ENCODE measurements at regions not wholly inside any gene's neighbourhood (a gene's known extent, or its start where the extent isn't known, plus 50 kb on each side); places are given as distances from the start of the nearest gene placed in this dataset.

- no peaks in the 10 kb centered on the region for H3K27me3 ChIP-seq
- H3K36me3 ChIP-seq = no peaks in the 10 kb centered on the region
- 65% methylated on average over 6 of the region's 6 CpGs for WGBS
- no peak for DNase-seq (ENCODE audit: low spot score in 2 of 2)
- no peak overlapping the region for H3K27ac ChIP-seq
- H3K4me1 ChIP-seq = no peaks in the 10 kb centered on the region
- H3K4me3 ChIP-seq = no peak overlapping the region
- TF ChIP-seq POLR2AphosphoS5 (IDR thresholded peaks at IDR 0.05) = no peak
- TF ChIP-seq POLR2A (IDR thresholded peaks at IDR 0.05) = no peak
- TF ChIP-seq EP300 (IDR thresholded peaks at IDR 0.05) = no peak
- no peak for TF ChIP-seq CTCF (IDR thresholded peaks at IDR 0.05)
- H3K9me3 ChIP-seq = no peaks in the 10 kb centered on the region
Observed at GRCh38 chr1:213444224-213444623, 393.2 kb downstream of the RPS6KC1 start.

- WGBS = 67% methylated on average over 5 of the region's 5 CpGs
- no peaks in the 10 kb centered on the region for H3K9me3 ChIP-seq
- TF ChIP-seq CTCF (IDR thresholded peaks at IDR 0.05) (no peak), POLR2A (IDR thresholded peaks at IDR 0.05) (no peak), POLR2AphosphoS5 (IDR thresholded peaks at IDR 0.05) (no peak), EP300 (IDR thresholded peaks at IDR 0.05) (no peak)
- no peaks in the 10 kb centered on the region for H3K36me3 ChIP-seq
- no peaks in the 10 kb centered on the region for H3K27me3 ChIP-seq
- H3K27ac ChIP-seq = no peak overlapping the region
- H3K4me1 ChIP-seq = no peaks in the 10 kb centered on the region
- no peak overlapping the region for H3K4me3 ChIP-seq
- no peak for DNase-seq (ENCODE audit: low spot score in 2 of 2)
Observed at GRCh38 chr1:213446496-213446895, 395.5 kb downstream of the RPS6KC1 start.

- H3K27me3 ChIP-seq = no peaks in the 10 kb centered on the region
- 77% methylated on average over 9 of the region's 9 CpGs for WGBS
- H3K4me1 ChIP-seq = no peaks in the 10 kb centered on the region
- no peaks in the 10 kb centered on the region for H3K36me3 ChIP-seq
- no peak for TF ChIP-seq POLR2A (IDR thresholded peaks at IDR 0.05)
- no peak for TF ChIP-seq CTCF (IDR thresholded peaks at IDR 0.05)
- no peak for TF ChIP-seq POLR2AphosphoS5 (IDR thresholded peaks at IDR 0.05)
- TF ChIP-seq EP300 (IDR thresholded peaks at IDR 0.05) = no peak
- H3K9me3 ChIP-seq = no peaks in the 10 kb centered on the region
- H3K27ac ChIP-seq = no peak overlapping the region
- no peak for DNase-seq (ENCODE audit: low spot score in 2 of 2)
- H3K4me3 ChIP-seq = no peak overlapping the region
Observed at GRCh38 chr1:213448360-213448759, 397.3 kb downstream of the RPS6KC1 start.

GRCh38 chr1:213448776-213449175 lies 397.7 kb downstream of the RPS6KC1 start:
- Histone ChIP-seq H3K27ac (no peak overlapping the region), H3K4me3 (no peak overlapping the region), H3K9me3 (no peaks in the 10 kb centered on the region), H3K27me3 (no peaks in the 10 kb centered on the region), H3K4me1 (no peaks in the 10 kb centered on the region), H3K36me3 (no peaks in the 10 kb centered on the region)
- DNase-seq (ENCODE audit: low spot score in 2 of 2) = no peak
- 63% methylated on average over 4 of the region's 4 CpGs for WGBS
- no peak for TF ChIP-seq EP300 (IDR thresholded peaks at IDR 0.05)
- TF ChIP-seq POLR2AphosphoS5 (IDR thresholded peaks at IDR 0.05) = no peak
- no peak for TF ChIP-seq CTCF (IDR thresholded peaks at IDR 0.05)
- no peak for TF ChIP-seq POLR2A (IDR thresholded peaks at IDR 0.05)

- H3K27me3 ChIP-seq = no peaks in the 10 kb centered on the region
- 64% methylated on average over 4 of the region's 4 CpGs for WGBS
- H3K9me3 ChIP-seq = no peaks in the 10 kb centered on the region
- no peak overlapping the region for H3K4me3 ChIP-seq
- no peak for DNase-seq (ENCODE audit: low spot score in 2 of 2)
- no peak for TF ChIP-seq EP300 (IDR thresholded peaks at IDR 0.05)
- no peak for TF ChIP-seq POLR2AphosphoS5 (IDR thresholded peaks at IDR 0.05)
- TF ChIP-seq POLR2A (IDR thresholded peaks at IDR 0.05) = no peak
- no peak for TF ChIP-seq CTCF (IDR thresholded peaks at IDR 0.05)
- peaks cover 9% of the 10 kb centered on the region for H3K4me1 ChIP-seq
- no peaks in the 10 kb centered on the region for H3K36me3 ChIP-seq
- H3K27ac ChIP-seq = no peak overlapping the region
Observed at GRCh38 chr1:213452501-213452900, 401.5 kb downstream of the RPS6KC1 start.
